ENCODE measurements at regions not wholly inside any gene's neighbourhood (a gene's known extent, or its start where the extent isn't known, plus 50 kb on each side); places are given as distances from the start of the nearest gene placed in this dataset.

DNA sequence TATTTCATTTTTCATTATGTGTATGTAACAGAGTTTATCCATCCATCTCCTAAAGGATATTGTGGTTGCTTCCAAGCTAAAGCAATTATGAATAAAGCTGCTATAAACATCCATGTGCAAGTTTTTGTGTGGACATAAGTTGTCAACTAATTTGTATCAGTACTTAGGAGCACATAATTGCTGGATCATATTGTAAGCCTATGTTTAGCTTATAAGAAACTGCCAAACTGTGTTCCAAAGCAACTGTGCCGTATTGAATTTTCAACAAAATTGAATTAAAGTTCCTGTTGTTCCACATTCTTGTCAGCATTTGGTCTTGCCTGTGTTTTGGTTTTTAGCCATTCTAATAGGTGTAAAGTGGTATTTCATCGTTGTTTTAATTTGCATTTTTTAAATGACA is 416.9 kb downstream of the SLC6A15 start:
- TF ChIP-seq, protein P1, sequence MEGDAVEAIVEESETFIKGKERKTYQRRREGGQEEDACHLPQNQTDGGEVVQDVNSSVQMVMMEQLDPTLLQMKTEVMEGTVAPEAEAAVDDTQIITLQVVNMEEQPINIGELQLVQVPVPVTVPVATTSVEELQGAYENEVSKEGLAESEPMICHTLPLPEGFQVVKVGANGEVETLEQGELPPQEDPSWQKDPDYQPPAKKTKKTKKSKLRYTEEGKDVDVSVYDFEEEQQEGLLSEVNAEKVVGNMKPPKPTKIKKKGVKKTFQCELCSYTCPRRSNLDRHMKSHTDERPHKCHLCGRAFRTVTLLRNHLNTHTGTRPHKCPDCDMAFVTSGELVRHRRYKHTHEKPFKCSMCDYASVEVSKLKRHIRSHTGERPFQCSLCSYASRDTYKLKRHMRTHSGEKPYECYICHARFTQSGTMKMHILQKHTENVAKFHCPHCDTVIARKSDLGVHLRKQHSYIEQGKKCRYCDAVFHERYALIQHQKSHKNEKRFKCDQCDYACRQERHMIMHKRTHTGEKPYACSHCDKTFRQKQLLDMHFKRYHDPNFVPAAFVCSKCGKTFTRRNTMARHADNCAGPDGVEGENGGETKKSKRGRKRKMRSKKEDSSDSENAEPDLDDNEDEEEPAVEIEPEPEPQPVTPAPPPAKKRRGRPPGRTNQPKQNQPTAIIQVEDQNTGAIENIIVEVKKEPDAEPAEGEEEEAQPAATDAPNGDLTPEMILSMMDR (IDR thresholded peaks at IDR 0.05) = no peak
- TF ChIP-seq EZH2 (IDR thresholded peaks at IDR 0.05) (no peak), EZH2phosphoT487 (IDR thresholded peaks at IDR 0.05) (no peak)

Measured in neural progenitor cell (in vitro differentiated cells).